ENCODE measurements at regions not wholly inside any gene's neighbourhood (a gene's known extent, or its start where the extent isn't known, plus 50 kb on each side); places are given as distances from the start of the nearest gene placed in this dataset.

DNA sequence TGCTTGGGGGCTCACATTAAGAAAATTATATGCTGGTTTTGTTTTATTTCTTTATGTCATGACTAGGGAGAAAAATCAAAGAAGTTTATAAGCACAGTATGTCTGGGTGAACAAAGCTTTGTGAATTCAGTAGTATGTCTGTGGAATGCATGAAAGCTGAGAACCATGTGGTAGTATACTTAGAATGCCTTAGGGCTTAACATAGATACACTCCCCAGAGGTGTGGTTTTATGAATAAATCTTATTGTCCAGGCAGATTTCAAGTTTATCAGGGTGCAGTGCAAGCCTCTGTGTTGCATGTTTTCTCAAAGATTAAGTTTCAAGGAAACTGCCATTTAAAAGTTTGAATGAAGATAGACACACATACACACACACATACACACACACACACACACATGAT is 620.5 kb downstream of the CDY2B start:
- no peak for ATAC-seq
- Histone ChIP-seq H3K4me1 (no peaks in the 10 kb centered on the region), H3K4me3 (no peak overlapping the region), H3K27me3 (no peaks in the 10 kb centered on the region), H3K27ac (no peak overlapping the region), H3K9me3 (no peaks in the 10 kb centered on the region), H3K36me3 (no peaks in the 10 kb centered on the region)
- TF ChIP-seq, protein P1, sequence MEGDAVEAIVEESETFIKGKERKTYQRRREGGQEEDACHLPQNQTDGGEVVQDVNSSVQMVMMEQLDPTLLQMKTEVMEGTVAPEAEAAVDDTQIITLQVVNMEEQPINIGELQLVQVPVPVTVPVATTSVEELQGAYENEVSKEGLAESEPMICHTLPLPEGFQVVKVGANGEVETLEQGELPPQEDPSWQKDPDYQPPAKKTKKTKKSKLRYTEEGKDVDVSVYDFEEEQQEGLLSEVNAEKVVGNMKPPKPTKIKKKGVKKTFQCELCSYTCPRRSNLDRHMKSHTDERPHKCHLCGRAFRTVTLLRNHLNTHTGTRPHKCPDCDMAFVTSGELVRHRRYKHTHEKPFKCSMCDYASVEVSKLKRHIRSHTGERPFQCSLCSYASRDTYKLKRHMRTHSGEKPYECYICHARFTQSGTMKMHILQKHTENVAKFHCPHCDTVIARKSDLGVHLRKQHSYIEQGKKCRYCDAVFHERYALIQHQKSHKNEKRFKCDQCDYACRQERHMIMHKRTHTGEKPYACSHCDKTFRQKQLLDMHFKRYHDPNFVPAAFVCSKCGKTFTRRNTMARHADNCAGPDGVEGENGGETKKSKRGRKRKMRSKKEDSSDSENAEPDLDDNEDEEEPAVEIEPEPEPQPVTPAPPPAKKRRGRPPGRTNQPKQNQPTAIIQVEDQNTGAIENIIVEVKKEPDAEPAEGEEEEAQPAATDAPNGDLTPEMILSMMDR (IDR thresholded peaks at IDR 0.05) = no peak
- no peak for DNase-seq
- intact Hi-C loops (cut with DNase I) = no loop called here

DNA sequence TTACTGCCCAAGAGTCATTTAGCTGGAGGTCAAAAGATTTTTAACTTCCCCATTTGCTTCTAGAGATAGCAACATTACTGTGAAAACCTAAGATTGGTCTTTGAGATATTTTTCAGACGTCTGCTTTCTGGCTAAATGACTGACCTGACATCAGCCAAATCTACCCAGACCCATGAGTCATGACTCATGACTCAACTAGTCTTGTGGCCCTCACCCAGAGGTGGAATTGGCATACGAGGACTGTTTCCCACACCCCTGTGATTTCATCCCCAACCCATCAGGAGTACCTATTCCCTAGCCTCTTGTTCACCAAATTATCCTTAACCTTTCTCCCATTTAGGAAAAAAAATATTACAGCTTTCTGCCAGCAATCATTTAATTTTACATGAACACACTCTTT is 641.6 kb downstream of the CDY2B start:
- ATAC-seq = no peak
- H3K27me3 ChIP-seq = no peaks in the 10 kb centered on the region
- H3K36me3 ChIP-seq = no peaks in the 10 kb centered on the region
- DNase-seq = no peak
- H3K9me3 ChIP-seq = no peaks in the 10 kb centered on the region
- TF ChIP-seq, protein P1 (IDR thresholded peaks at IDR 0.05) = no peak
- no peak overlapping the region for H3K27ac ChIP-seq
- H3K4me1 ChIP-seq = no peaks in the 10 kb centered on the region
- intact Hi-C loops (cut with DNase I) = no loop called here
- no peak overlapping the region for H3K4me3 ChIP-seq

DNA sequence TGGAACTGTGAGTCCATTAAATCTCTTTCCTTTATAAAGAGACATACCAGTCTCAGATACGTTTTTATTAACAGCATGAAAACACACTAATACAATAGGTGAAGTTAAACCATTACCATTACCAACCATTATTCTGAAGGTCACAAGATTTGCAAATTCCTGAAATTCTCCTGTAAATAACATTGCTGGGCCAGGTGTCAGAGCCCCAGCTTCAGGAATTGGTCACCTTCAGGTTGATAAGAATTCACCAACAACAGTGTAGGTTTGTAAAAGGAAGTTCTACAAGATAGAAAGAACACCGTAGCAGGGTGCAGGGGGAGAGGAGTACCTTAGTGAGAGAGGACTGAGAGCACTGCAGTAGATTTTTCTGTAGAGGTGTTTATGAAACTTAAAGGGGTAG is 644.3 kb downstream of the CDY2B start:
- no peak overlapping the region for H3K27ac ChIP-seq
- intact Hi-C loops (cut with DNase I) = no loop called here
- H3K4me3 ChIP-seq = no peak overlapping the region
- ATAC-seq (no peak), DNase-seq (no peak)
- no peaks in the 10 kb centered on the region for H3K4me1 ChIP-seq
- no peaks in the 10 kb centered on the region for H3K36me3 ChIP-seq
- H3K9me3 ChIP-seq = no peaks in the 10 kb centered on the region
- no peaks in the 10 kb centered on the region for H3K27me3 ChIP-seq
- TF ChIP-seq, protein P1 (IDR thresholded peaks at IDR 0.05) = no peak

DNA sequence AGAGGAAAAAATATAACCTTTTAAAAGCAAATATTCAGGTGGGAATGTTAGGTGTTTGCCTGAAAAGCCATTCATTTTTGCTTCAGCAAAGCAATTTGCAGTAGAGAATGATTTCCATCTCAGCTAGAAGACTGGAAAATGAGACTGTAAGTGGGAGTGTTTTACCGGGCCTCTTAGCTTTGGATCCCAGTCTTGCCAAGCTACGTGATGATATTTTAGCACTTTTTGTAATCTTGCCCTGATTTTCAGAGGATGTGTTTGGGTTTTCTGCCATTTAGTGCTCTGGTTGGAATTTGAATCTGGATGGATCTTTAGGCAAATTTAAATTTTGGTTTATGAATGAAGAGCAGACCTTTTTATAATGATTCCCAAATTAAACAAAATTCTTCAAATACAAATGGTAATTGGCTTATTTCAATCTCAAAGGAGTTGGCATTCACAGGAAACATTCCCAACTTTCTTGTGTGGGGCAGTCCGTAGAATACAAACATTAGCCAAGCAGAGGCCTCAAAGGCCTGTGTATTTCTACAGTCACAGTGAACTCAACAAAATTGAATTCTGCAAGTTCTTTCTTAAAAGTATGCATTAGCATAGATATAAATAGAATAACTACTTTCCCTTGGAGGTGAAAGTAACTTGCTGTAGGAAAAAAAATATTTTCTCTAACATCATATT is 646.4 kb downstream of the CDY2B start:
- intact Hi-C loops (cut with DNase I) = no loop called here
- ATAC-seq (no peak), DNase-seq (no peak)
- TF ChIP-seq, protein P1 (IDR thresholded peaks at IDR 0.05) = no peak
- Histone ChIP-seq H3K9me3 (no peaks in the 10 kb centered on the region), H3K4me1 (no peaks in the 10 kb centered on the region), H3K4me3 (no peak overlapping the region), H3K36me3 (no peaks in the 10 kb centered on the region), H3K27me3 (no peaks in the 10 kb centered on the region), H3K27ac (no peak overlapping the region)

DNA sequence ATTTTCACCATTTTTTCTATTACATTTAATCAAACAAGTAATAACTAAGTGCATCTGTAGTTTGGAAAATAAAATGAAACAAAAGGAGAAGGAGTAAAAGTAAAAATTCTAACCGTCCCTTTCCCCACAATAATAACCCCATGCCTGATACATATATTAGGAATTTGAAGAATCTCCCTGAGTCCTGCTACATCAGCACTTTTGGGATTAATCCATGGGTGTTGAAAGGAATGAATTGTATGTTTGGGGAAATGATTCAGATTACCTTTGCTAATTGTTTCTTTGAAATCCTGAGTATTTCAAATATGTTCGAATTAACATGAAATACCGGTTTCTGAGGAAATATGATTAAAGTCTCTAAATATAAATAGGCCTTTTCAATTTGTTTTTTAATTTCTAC is 648.0 kb downstream of the CDY2B start:
- intact Hi-C loops (cut with DNase I) = no loop called here
- Histone ChIP-seq H3K4me1 (no peaks in the 10 kb centered on the region), H3K4me3 (no peak overlapping the region), H3K9me3 (no peaks in the 10 kb centered on the region), H3K27me3 (no peaks in the 10 kb centered on the region), H3K36me3 (no peaks in the 10 kb centered on the region), H3K27ac (no peak overlapping the region)
- ATAC-seq = no peak
- TF ChIP-seq, protein P1 (IDR thresholded peaks at IDR 0.05) = no peak
- DNase-seq = no peak

DNA sequence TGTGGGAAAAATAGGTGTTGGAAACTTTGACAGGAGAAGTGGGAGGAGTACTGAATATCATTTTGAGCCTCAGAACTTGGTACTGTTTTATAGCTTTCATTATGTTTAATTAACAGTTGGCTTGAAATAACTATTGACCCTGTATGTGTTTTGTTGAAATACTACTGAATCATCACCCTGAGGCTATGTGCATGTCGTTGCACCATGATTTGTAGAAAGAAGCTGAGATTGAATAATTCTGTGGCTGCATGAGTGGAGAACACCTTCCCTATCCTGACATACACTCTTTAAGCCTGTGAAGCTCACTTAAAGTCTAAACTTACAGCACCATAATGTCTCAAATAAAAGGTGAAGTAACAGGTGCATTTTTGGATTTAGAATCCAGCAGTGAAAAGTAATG is 656.5 kb downstream of the CDY2B start:
- no peak overlapping the region for H3K4me3 ChIP-seq
- TF ChIP-seq, protein P1 (IDR thresholded peaks at IDR 0.05) = no peak
- no peaks in the 10 kb centered on the region for H3K4me1 ChIP-seq
- no peak for ATAC-seq
- DNase-seq = no peak
- H3K27ac ChIP-seq = no peak overlapping the region
- H3K36me3 ChIP-seq = no peaks in the 10 kb centered on the region
- H3K9me3 ChIP-seq = no peaks in the 10 kb centered on the region
- no peaks in the 10 kb centered on the region for H3K27me3 ChIP-seq
- intact Hi-C loops (cut with DNase I) = no loop called here

All from upper lobe of right lung (tissue), 1 donor.